ENCODE measurements at regions not wholly inside any gene's neighbourhood (a gene's known extent, or its start where the extent isn't known, plus 50 kb on each side); places are given as distances from the start of the nearest gene placed in this dataset.

GRCh38 chr11:71124127-71124526 lies 128.2 kb downstream of the SHANK2 start:
- Histone ChIP-seq H3K4me3 (no peak overlapping the region), H3K27ac (ENCODE audit: extremely low read depth, low read depth, low read length) (no peak overlapping the region), H3K9me1 (ENCODE audit: control insufficient read depth, insufficient read depth, low read length) (no peaks in the 10 kb centered on the region), H3K4me2 (ENCODE audit: insufficient read depth, low read length) (no peak overlapping the region), H3K79me2 (ENCODE audit: control insufficient read depth, insufficient read depth, low read length) (no peaks in the 10 kb centered on the region), H3K4me1 (replicated peaks in 1 of 2; ENCODE audit: control insufficient read depth in 2 of 2, insufficient read depth in 2 of 2, low read length in 2 of 2) (no peaks in the 10 kb centered on the region), H2AFZ (ENCODE audit: low read depth, low read length) (no peak overlapping the region), H3K9me3 (replicated peaks; ENCODE audit: control insufficient read depth, insufficient read depth, low read depth, low read length) (no peaks in the 10 kb centered on the region), H3K9ac (ENCODE audit: insufficient read depth in 1 of 2, low read depth in 2 of 2, low read length in 2 of 2) (no peak overlapping the region), H3K36me3 (ENCODE audit: control insufficient read depth, insufficient read depth, low read length) (no peaks in the 10 kb centered on the region), H3K27me3 (ENCODE audit: control insufficient read depth in 2 of 2, insufficient read depth in 2 of 2, low read length in 2 of 2) (peaks cover 0 to 22% of the 10 kb centered on the region in 2 experiments; a peak in 3 of 5 replicates), H4K20me1 (replicated peaks; ENCODE audit: control insufficient read depth, insufficient read depth, low read length) (no peaks in the 10 kb centered on the region)
- ChIA-PET CTCF (ENCODE audit: low intra/inter-chr PET ratio) (no interaction called here), POLR2A (no interaction called here)
- in situ Hi-C loops (cut with MboI) (no loop called here), intact Hi-C loops (cut with micrococcal nuclease) (no loop called here)
- BruUV-seq (replicated peaks): no TSS peak
- no peak for TF ChIP-seq TFAP4 (CRISPR knock-in tag; IDR thresholded peaks at IDR 0.05; ENCODE audit: borderline replicate concordance)
- TF ChIP-seq ZNF77 (CRISPR knock-in tag; IDR thresholded peaks at IDR 0.05): no peak
- no peak for TF ChIP-seq ILK (tag; IDR thresholded peaks at IDR 0.05; ENCODE audit: borderline replicate concordance, low read depth)
- no peak for TF ChIP-seq ATF7 (IDR thresholded peaks at IDR 0.05)
- DNase-seq (ENCODE audit: extremely low read depth in 1 of 4, low spot score in 3 of 4): no peak
- no peak for FAIRE-seq
- ATAC-seq: no peak
- 0% methylated on average over 2 of the region's 2 CpGs for WGBS (ENCODE audit: insufficient coverage, low coverage, missing lambda C conversion rate)

GRCh38 chr11:71120471-71120896 lies 131.9 kb downstream of the SHANK2 start:
- Histone ChIP-seq H3K9me1 (ENCODE audit: control insufficient read depth, insufficient read depth, low read length) (no peaks in the 10 kb centered on the region), H3K9ac (ENCODE audit: insufficient read depth in 1 of 2, low read depth in 2 of 2, low read length in 2 of 2) (no peak overlapping the region), H4K20me1 (replicated peaks; ENCODE audit: control insufficient read depth, insufficient read depth, low read length) (no peaks in the 10 kb centered on the region), H3K79me2 (ENCODE audit: control insufficient read depth, insufficient read depth, low read length) (no peaks in the 10 kb centered on the region), H3K4me3 (no peak overlapping the region), H2AFZ (ENCODE audit: low read depth, low read length) (no peak overlapping the region), H3K36me3 (ENCODE audit: control insufficient read depth, insufficient read depth, low read length) (no peaks in the 10 kb centered on the region), H3K4me1 (replicated peaks in 1 of 2; ENCODE audit: control insufficient read depth in 2 of 2, insufficient read depth in 2 of 2, low read length in 2 of 2) (no peaks in the 10 kb centered on the region), H3K4me2 (ENCODE audit: insufficient read depth, low read length) (no peak overlapping the region), H3K27me3 (ENCODE audit: control insufficient read depth in 2 of 2, insufficient read depth in 2 of 2, low read length in 2 of 2) (peaks cover 0 to 31% of the 10 kb centered on the region in 2 experiments), H3K27ac (ENCODE audit: extremely low read depth, low read depth, low read length) (no peak overlapping the region), H3K9me3 (replicated peaks; ENCODE audit: control insufficient read depth, insufficient read depth, low read depth, low read length) (no peaks in the 10 kb centered on the region)
- POLR2A ChIA-PET: interaction anchor here (0.7 kb wide), 1 partner anchor 386 kb away, joined by 3 read pairs; no protein-coding TSS in a partner anchor
- CTCF ChIA-PET (ENCODE audit: low intra/inter-chr PET ratio): no interaction called here
- DNase-seq (ENCODE audit: extremely low read depth in 1 of 4, low spot score in 3 of 4) (peak in 1 of 4 experiments; percentile 8), FAIRE-seq (no peak), ATAC-seq (peak; percentile 40; the same call in 1 of the 3 replicates)
- in situ Hi-C loops (cut with MboI): no loop called here
- no TSS peak for BruUV-seq (replicated peaks)
- 0 out of 6 replicates have a peak, but pooled peaks of 2 of the 3 experiments have one; percentile 24 to 32 for TF ChIP-seq CTCF (IDR thresholded peaks at IDR 0.05 in 2 of 3, conservative IDR thresholded peaks at IDR 0.05 in 1 of 3; ENCODE audit: insufficient read depth in 2 of 3, low read depth in 1 of 3, low read length in 3 of 3)
- 0 out of 4 replicates have a peak, but pooled peaks of 1 of the 2 experiments have one; percentile 18 for TF ChIP-seq RAD21 (CRISPR knock-in tag; conservative IDR thresholded peaks at IDR 0.05 in 1 of 2, IDR thresholded peaks at IDR 0.05 in 1 of 2)
- TF ChIP-seq NFXL1 (CRISPR knock-in tag; IDR thresholded peaks at IDR 0.05): no peak
- TF ChIP-seq ELF4 (CRISPR knock-in tag; IDR thresholded peaks at IDR 0.05): no peak
- no peak for TF ChIP-seq NR4A1 (CRISPR knock-in tag; IDR thresholded peaks at IDR 0.05)
- TF ChIP-seq NR4A1 (tag; IDR thresholded peaks at IDR 0.05): no peak
- TF ChIP-seq ZNF589 (CRISPR knock-in tag; IDR thresholded peaks at IDR 0.05; ENCODE audit: low read depth): no peak
- intact Hi-C loops (cut with micrococcal nuclease): no loop called here
- WGBS (ENCODE audit: insufficient coverage, low coverage, missing lambda C conversion rate): 2% methylated on average over 7 of the region's 7 CpGs
